ENCODE measurements at regions not wholly inside any gene's neighbourhood (a gene's known extent, or its start where the extent isn't known, plus 50 kb on each side); places are given as distances from the start of the nearest gene placed in this dataset.

DNA sequence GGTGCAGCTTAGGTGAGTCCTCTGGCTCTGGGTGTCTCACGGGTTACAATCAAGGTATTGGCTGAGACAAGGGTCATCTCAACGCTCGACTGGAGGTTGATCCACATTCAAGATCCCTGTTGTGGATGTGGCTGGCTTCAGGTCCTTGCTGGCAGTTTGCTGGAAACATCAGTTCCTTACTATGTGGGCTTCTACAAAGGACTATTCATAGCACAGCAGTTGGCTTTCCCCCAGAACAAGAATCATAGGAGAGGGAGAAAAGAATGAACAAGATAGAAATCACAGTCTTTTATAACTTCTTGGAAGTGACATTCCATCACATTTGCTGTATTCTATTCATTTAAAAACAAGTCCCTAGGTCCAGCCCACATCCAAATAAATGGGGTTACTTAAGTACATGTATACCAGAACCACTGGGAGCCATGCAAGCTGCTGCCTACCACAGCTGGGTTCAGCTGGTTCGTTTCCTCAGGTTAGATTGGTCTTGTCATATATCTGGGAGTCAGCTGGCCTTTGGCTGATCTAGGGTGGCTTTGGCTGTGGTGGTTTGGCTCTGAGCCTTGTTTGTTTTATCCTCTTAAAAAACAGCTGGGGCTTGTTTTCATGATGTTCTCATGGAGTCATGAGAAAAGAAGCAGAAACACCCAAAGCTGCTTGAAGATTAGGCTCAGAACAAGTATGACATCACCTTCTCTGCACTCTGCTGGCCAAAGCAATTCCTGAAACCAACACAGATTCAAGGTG lies 433.2 kb upstream of the SPTLC3 start:
- FAIRE-seq (no peak), DNase-seq (ENCODE audit: low read depth in 1 of 2, low spot score in 2 of 2) (no peak)

More for the DNA sequence above, 433.2 kb upstream of the SPTLC3 start:
- Histone ChIP-seq H3K14ac (ENCODE audit: insufficient read length) (no peak overlapping the region), H4K8ac (ENCODE audit: extremely low read depth, insufficient read depth, low read length) (no peak overlapping the region; the same call in 1 of the 2 replicates), H3K27me3 (replicated peaks in 1 of 4; ENCODE audit: control insufficient read depth in 3 of 4, extremely low read depth in 1 of 4, insufficient read depth in 3 of 4, low read length in 3 of 4) (peaks cover 0 to 1% (median 0%) of the 10 kb centered on the region in 4 experiments; a peak in 1 of 7 replicates), H4K5ac (ENCODE audit: insufficient read length, low read depth, low read length) (no peak overlapping the region), H3K4me1 (replicated peaks in 1 of 4; ENCODE audit: control insufficient read depth in 3 of 4, insufficient read depth in 4 of 4, low read length in 3 of 4) (no peaks in the 10 kb centered on the region), H3K4me2 (ENCODE audit: insufficient read depth in 1 of 2, low read depth in 2 of 2, low read length in 2 of 2) (no peak overlapping the region), H3K23ac (ENCODE audit: insufficient read length) (no peak overlapping the region), H3K4me3 (ENCODE audit: extremely low read depth in 1 of 4, insufficient read depth in 2 of 4, low read depth in 3 of 4, low read length in 4 of 4) (no peak overlapping the region), H3K36me3 (ENCODE audit: control insufficient read depth in 2 of 4, insufficient read depth in 4 of 4, low read length in 3 of 4) (no peaks in the 10 kb centered on the region), H2AFZ (ENCODE audit: low read length) (no peak overlapping the region), H2BK12ac (ENCODE audit: low read depth, low read length) (no peak overlapping the region), H2BK120ac (replicated peaks; ENCODE audit: low read depth, low read length) (no peak overlapping the region), H2BK5ac (ENCODE audit: low read depth, low read length) (no peak overlapping the region), H3K23me2 (ENCODE audit: low read depth, low read length) (no peaks in the 10 kb centered on the region), H3K79me1 (ENCODE audit: low read depth, low read length) (no peaks in the 10 kb centered on the region), H4K91ac (replicated peaks; ENCODE audit: insufficient read length, low read length) (no peak overlapping the region), H2BK20ac (ENCODE audit: low read length) (no peak overlapping the region), H3K9me3 (ENCODE audit: insufficient read depth in 2 of 2, low read depth in 1 of 2, low read length in 1 of 2) (no peaks in the 10 kb centered on the region; a peak in 1 of 4 replicates), H3K4ac (replicated peaks; ENCODE audit: insufficient read length, low read depth, low read length) (no peak overlapping the region), H4K20me1 (replicated peaks in 1 of 2; ENCODE audit: control insufficient read depth in 1 of 2, insufficient read depth in 2 of 2, low read length in 2 of 2) (no peaks in the 10 kb centered on the region), H3K79me2 (ENCODE audit: control insufficient read depth in 1 of 2, insufficient read depth in 2 of 2, low read length in 2 of 2) (no peaks in the 10 kb centered on the region), H2BK15ac (ENCODE audit: low read length) (no peak overlapping the region), H3K27ac (ENCODE audit: low read depth, low read length) (no peak overlapping the region), H3K9ac (replicated peaks in 1 of 4; ENCODE audit: extremely low read depth in 1 of 4, low read depth in 3 of 4, low read length in 3 of 4) (no peak overlapping the region), H3K18ac (ENCODE audit: extremely low read depth, low read length) (no peak overlapping the region), H2AK5ac (ENCODE audit: low read depth, low read length) (no peak overlapping the region), H3K56ac (replicated peaks; ENCODE audit: insufficient read length, low read depth, low read length) (no peak overlapping the region)
- POLR2A ChIA-PET (ENCODE audit: partially characterized antibody), result no interaction called here
- CTCF ChIA-PET (ENCODE audit: partially characterized antibody), result interaction anchor here (0.7 to 2.2 kb wide), 5 partner anchors 10 to 263 kb away, joined by 3 to 5 read pairs (median 3); no protein-coding TSS in a partner anchor
- WGBS, 2 experiments (ENCODE audit: extremely low coverage in 1 of 2, insufficient coverage in 1 of 2, insufficient read length in 1 of 2, insufficient replicate concordance in 2 of 2, low coverage in 1 of 2, low lambda C conversion rate in 2 of 2, missing lambda C conversion rate in 1 of 2), result 87% methylated on average over 4 of the region's 4 CpGs; no CpG with 5 or more reads in 1 of the 2 experiments
- TF ChIP-seq HDAC2 (IDR thresholded peaks at IDR 0.05; ENCODE audit: borderline replicate concordance in 1 of 2, low read depth in 2 of 2, low read length in 2 of 2) (no peak), SIX5 (IDR thresholded peaks at IDR 0.05; ENCODE audit: low read depth, low read length) (no peak), CHD2 (IDR thresholded peaks at IDR 0.05; ENCODE audit: low read length) (no peak), RFX5 (IDR thresholded peaks at IDR 0.05; ENCODE audit: borderline replicate concordance, low read depth, low read length) (no peak), YY1 (IDR thresholded peaks at IDR 0.05; ENCODE audit: low read depth, low read length) (no peak), SRF (IDR thresholded peaks at IDR 0.05; ENCODE audit: low read depth, low read length) (no peak), NANOG (IDR thresholded peaks at IDR 0.05; ENCODE audit: insufficient read depth, low read depth, low read length, poor library complexity, severe bottlenecking) (no peak), SIRT6 (IDR thresholded peaks at IDR 0.05; ENCODE audit: low read length) (no peak), BCL11A (IDR thresholded peaks at IDR 0.05; ENCODE audit: low read depth in 2 of 2, low read length in 2 of 2) (no peak), MAFK (IDR thresholded peaks at IDR 0.05; ENCODE audit: low read depth, low read length) (no peak), TEAD4 (IDR thresholded peaks at IDR 0.05; ENCODE audit: low read depth, low read length) (no peak), RBBP5 (IDR thresholded peaks at IDR 0.05; ENCODE audit: borderline replicate concordance, low read depth, low read length) (no peak), TBP (IDR thresholded peaks at IDR 0.05; ENCODE audit: low read depth, low read length) (no peak)

All from H1 (cell line).